LNCaP clone FGC (cell line): ENCODE measurements at regions not wholly inside any gene's neighbourhood (a gene's known extent, or its start where the extent isn't known, plus 50 kb on each side); places are given as distances from the start of the nearest gene placed in this dataset.

ENCODE experiments used
- DNase-seq: peaks from one replicate; pipeline ENCODE4 v3.0.0-alpha.2; 2011; ENCODE audit warnings: low read depth
- H3K4me3 ChIP-seq: 2 replicates; pipeline ENCODE4 v1.5.1; 2011; ENCODE audit warnings: mild to moderate bottlenecking, low read depth, low read length, control low read depth
- CTCF ChIP-seq: IDR thresholded peaks from 2 replicates; pipeline ENCODE4 v1.5.1; 2012; ENCODE audit warnings: mild to moderate bottlenecking; ENCODE audit not compliant: control insufficient read depth, insufficient read depth; ENCODE audit errors: extremely low read depth

GRCh38 chr1:118266436-118266835, 81.4 kb upstream of the SPAG17 start:
- TF ChIP-seq CTCF = no peak
- DNase-seq = no peak

GRCh38 chr1:118264343-118264742, 79.3 kb upstream of the SPAG17 start:
- DNase-seq = no peak
- TF ChIP-seq CTCF = no peak
- no peak overlapping the region for H3K4me3 ChIP-seq

More at GRCh38 chr1:118266436-118266835, 81.4 kb upstream of the SPAG17 start:
- no peak overlapping the region for H3K4me3 ChIP-seq

GRCh38 chr1:118262865-118263264, 77.8 kb upstream of the SPAG17 start:
- no peak for TF ChIP-seq CTCF
- no peak for DNase-seq
- no peak overlapping the region for H3K4me3 ChIP-seq

GRCh38 chr1:118258975-118259374, 73.9 kb upstream of the SPAG17 start:
- H3K4me3 ChIP-seq = no peak overlapping the region
- DNase-seq = no peak
- no peak for TF ChIP-seq CTCF

GRCh38 chr1:118257946-118258345, 72.9 kb upstream of the SPAG17 start:
- no peak overlapping the region for H3K4me3 ChIP-seq
- no peak for DNase-seq
- no peak for TF ChIP-seq CTCF

GRCh38 chr1:118254491-118255425, 69.7 kb upstream of the SPAG17 start:
- no peak for DNase-seq
- H3K4me3 ChIP-seq = no peak overlapping the region
- no peak for TF ChIP-seq CTCF

- DNase-seq = no peak
- TF ChIP-seq CTCF = no peak
- no peak overlapping the region for H3K4me3 ChIP-seq
These were observed 69.0 kb upstream of the SPAG17 start for GRCh38 chr1:118254001-118254400.
